ENCODE measurements at regions not wholly inside any gene's neighbourhood (a gene's known extent, or its start where the extent isn't known, plus 50 kb on each side); places are given as distances from the start of the nearest gene placed in this dataset.
"Not testable (repeated sequence)": the region's sequence is repeated elsewhere in the genome, so short reads cannot be mapped to it uniquely, and the experiment has no call there.

GRCh38 chr11:91365986-91366585 lies 858.5 kb upstream of the FAT3 start:
- no peak for DNase-seq (ENCODE audit: low read depth, low spot score)

- DNase-seq (ENCODE audit: low read depth, low spot score) = no peak
These were observed 873.7 kb upstream of the FAT3 start for GRCh38 chr11:91350931-91351330.

DNA sequence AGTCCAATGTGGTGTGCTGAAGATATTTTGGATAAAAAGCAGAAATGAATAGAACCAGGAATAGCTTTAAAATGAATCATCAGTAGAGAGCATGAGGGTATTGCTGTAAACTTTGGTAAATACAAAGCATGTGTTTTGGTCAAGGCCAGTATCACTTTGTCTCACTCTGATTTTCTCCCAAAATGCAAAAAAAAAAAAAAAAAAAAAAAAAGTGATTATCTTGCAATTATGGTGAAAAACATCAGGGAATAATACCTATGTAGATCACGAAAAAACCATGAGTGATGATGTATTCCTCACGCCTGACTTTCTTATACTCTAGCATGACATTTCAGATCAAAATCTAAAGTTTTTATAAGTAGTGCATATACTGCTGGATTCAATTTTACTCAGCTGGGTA lies 897.9 kb upstream of the FAT3 start:
- DNase-seq (ENCODE audit: low read depth, low spot score) = no peak

- DNase-seq (ENCODE audit: low read depth, low spot score) = no peak
These were observed 898.3 kb upstream of the FAT3 start for GRCh38 chr11:91326280-91326679.

DNA sequence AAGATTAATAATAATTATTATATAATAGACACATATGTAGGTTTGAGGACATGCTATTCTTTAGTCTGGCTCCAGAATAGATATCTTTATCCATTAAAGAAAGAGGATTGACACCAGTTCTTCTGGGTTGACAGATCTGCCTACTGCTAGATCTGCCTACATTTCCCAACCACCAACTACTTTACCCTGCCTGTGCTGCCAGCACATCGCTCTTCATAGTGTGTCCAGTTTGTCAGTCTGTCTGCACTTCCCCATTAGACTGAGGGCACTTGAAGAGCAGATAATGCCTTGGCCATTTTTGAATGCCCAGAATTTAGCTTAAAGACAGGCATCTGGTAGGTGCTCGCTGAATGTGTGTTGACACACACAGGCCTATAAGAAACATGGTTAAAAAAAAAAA lies 910.1 kb upstream of the FAT3 start:
- DNase-seq (ENCODE audit: low read depth, low spot score) = no peak

DNA sequence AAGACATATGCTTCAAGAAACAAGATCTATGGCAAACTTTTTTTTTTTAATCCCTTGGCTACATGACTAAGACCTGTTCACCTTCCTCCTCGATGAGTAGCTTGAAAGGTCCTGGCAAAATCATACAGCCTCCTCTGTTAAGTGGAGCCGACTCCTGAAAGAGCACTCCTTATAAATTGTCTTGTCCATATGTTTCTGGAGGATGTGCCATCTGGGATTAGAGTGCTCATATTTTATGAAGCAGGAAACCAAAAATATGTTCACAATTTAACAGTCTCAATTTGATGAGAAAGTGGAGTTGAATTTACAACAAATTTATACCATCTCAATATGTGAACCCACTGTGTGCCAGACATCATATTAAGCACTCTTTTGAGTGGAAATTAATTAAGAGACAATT lies 912.1 kb upstream of the FAT3 start:
- no peak for DNase-seq (ENCODE audit: low read depth, low spot score)

GRCh38 chr11:91310085-91310484 lies 914.5 kb upstream of the FAT3 start:
- DNase-seq (ENCODE audit: low read depth, low spot score) = no peak

GRCh38 chr11:91308069-91308468 lies 916.5 kb upstream of the FAT3 start:
- no peak for DNase-seq (ENCODE audit: low read depth, low spot score)

DNA sequence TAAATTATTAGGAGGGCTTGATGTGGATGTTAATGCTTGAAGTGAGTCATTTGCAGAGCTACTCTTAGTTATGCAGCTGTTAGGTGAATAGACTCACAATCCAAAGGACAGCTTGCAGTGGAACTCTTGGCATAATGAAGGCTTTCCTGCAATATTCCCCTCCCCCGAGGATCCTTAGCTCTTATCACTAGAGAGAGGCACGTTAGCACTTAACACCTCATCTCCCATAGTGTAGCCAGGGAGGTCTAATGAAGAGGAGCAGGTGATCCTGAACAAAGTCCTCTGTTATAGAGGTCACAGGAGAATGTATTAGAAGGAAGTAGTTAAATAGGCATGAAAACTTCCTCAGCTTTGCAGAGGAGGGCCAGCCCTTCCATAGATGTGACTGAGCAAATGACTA lies 919.2 kb upstream of the FAT3 start:
- DNase-seq (ENCODE audit: low read depth, low spot score) = no peak

DNA sequence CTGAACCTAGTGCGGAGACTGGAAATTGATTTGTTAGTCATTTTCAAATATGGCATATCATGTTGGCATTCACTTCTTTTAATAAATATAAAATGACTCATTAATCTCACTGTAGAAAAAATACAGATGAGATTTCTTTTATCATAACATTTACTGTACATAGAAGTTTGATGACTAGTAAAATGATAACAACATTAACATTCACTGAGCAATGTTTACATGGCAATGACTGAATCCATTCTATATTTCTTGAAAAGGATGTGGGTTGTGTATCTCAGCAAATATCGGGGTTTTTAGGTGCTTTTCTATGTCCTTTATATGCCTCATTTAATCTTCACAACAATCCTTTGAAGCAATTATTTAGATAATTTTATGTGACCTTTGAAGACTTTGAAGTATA lies 920.9 kb upstream of the FAT3 start:
- no peak for DNase-seq (ENCODE audit: low read depth, low spot score)

GRCh38 chr11:91299980-91300379 lies 924.6 kb upstream of the FAT3 start:
- peak; percentile 60 for DNase-seq (ENCODE audit: low read depth, low spot score)

- DNase-seq (ENCODE audit: low read depth, low spot score) = peak; percentile 7
These were observed 928.0 kb upstream of the FAT3 start for GRCh38 chr11:91296629-91297028.

DNA sequence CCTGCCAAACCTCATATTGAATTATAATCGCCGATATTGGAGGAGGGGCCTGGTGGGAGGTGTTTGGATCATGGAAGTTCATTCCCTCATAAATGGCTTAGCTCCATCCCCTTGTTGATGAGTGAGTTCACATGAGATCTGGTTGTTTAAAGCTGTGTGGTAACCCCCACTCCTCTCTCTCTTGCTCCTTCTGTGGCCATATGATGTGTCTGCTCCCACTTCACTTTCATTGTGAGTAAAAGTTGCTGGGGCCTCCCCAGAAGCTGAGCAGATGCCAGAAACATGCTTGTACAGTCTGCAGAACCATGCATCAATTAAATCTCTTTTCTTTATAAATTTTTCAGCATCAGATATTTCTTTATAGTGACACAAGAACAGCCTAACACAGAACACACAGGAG lies 929.0 kb upstream of the FAT3 start:
- DNase-seq (ENCODE audit: low read depth, low spot score) = no peak

- DNase-seq (ENCODE audit: low read depth, low spot score) = no peak
These were observed 931.5 kb upstream of the FAT3 start for GRCh38 chr11:91293119-91293518.

GRCh38 chr11:91272089-91272488 lies 952.5 kb upstream of the FAT3 start:
- no peak for DNase-seq (ENCODE audit: low read depth, low spot score)

GRCh38 chr11:91268512-91269295 lies 955.9 kb upstream of the FAT3 start:
- not testable (repeated sequence) for DNase-seq (ENCODE audit: low read depth, low spot score)

DNA sequence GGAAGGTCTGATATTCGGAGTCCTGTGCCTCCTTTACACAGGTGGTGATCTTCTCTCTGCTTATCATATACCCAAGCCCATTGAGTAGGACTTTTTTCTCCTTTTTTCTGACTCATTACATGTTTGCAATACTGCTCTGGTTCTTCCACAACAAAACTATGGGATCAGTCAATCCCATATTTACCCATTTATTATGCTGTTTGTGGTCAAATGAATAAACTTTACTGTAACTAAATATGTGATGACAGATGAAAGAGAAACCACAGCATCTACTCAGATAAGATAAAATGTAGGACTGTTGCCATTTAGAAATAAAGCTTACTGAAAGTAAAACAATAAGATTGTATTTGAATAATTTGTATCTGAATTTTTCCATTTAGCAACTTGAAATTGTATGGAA lies 958.7 kb upstream of the FAT3 start:
- no peak for DNase-seq (ENCODE audit: low read depth, low spot score)

DNA sequence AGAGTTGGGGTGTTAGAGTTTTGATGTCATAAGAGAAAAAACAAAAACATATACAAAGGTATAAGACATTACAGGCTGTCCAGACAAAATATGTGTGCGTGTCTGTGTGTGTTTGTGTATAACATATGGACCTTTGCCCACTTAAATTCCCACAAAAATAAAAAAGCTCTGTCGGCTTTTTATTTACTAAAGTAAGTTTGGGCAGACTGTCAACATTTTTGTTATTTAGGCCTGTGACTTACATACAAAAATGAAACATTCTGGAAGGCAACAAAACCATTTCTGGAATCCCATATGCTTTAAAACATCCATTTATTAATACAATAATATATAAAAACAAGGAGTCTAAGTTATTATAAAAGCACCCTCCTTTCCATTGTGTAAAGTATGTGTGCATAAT lies 960.1 kb upstream of the FAT3 start:
- DNase-seq (ENCODE audit: low read depth, low spot score) = no peak

DNA sequence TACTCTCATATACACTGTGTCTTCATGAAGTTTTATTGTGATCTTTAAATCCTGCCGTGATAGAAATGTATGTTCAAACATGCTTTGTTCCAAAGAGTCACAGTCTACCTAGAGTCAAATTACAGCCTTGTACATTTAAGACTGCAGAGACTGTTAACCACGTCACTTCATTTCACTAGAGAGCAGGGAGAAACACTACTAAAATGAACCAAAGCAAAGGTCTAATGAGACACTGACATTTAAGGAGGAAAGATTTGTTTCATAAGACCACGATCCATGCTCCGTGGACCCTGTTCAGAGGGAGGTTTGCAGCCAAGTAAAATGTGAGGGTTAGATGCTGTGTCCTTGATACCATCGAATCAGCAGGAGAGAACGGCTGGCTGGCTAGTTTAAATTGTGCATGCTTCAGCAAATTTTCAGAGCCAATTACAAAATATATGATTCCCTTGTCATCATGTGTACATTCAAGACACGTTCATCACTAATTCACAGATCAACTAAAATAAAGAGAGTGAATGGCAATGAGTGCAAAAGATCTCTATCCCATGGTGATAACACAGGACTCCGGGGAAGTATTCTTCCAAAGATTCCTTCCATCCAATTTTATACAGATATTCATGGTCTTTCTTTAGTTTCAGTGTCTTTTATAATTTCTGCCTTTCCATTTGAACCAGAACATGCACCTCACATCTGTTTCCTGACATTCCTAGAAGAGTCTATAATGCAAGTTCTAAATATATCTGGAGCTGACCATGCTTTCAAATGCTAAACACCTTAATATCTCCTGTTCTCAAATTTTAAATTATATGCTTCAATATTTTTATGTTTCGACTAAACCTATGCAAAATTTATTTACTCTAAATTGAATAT lies 960.9 kb upstream of the FAT3 start:
- DNase-seq (ENCODE audit: low read depth, low spot score) = no peak

DNA sequence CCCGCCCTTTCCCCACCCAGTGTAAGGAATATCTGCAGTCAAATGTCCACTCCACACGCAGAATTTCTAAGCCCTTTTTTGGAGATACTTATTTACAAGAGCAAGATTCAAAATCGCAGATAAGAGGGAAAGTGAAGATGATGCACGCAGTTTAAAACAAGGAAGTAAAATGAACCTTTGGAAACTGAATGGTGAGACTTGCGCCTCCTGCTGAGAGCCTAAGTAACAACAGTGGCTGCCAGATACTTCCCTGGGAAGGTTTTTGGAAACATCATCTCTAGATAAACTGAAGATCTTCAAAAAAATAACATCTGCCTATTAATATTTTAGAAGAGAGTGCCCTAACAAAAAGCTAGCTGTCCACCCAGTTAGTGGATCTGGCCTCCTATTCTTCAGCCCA lies 963.1 kb upstream of the FAT3 start:
- no peak for DNase-seq (ENCODE audit: low read depth, low spot score)

DNA sequence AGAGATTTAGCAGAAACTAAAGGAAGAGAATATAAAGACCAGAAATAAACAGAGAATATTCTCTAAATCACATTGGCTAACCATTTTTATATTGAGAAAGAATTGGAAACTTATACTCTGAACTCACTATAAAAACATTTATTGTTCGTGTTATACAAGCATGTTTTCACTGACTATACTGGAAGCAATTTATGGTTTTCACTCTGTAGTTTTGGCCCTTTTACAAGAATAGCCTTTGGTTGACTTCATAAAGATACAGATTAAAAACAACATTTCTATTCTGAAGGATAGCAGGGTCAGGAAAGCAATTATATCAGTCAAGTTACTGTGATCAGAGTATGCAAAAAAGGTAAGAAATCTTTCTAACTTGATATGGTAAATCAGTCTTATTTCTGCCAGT lies 965.7 kb upstream of the FAT3 start:
- no peak for DNase-seq (ENCODE audit: low read depth, low spot score)

- DNase-seq (ENCODE audit: low read depth, low spot score) = no peak
These were observed 967.0 kb upstream of the FAT3 start for GRCh38 chr11:91257667-91258066.

Measured in brain pericyte (primary cell).